Stimulated activated CD4-positive, alpha-beta T cell treated with anti-CD3 and anti-CD28 coated beads, TNF-alpha, amount 100 ng/mL, for 24 hours (primary cell): ENCODE measurements at regions not wholly inside any gene's neighbourhood (a gene's known extent, or its start where the extent isn't known, plus 50 kb on each side); places are given as distances from the start of the nearest gene placed in this dataset.
"Not testable (repeated sequence)": the region's sequence is repeated elsewhere in the genome, so short reads cannot be mapped to it uniquely, and the experiment has no call there.

Source experiments
- DNase-seq, 3 experiments: peaks; one replicate each; pipeline ENCODE4 v3.0.0-alpha.2; 2020; ENCODE audit warnings: low read depth in 3 of 3

GRCh38 chr12:68425998-68426397 is 93.8 kb upstream of the MDM1 start:
- DNase-seq, result no peak

DNA sequence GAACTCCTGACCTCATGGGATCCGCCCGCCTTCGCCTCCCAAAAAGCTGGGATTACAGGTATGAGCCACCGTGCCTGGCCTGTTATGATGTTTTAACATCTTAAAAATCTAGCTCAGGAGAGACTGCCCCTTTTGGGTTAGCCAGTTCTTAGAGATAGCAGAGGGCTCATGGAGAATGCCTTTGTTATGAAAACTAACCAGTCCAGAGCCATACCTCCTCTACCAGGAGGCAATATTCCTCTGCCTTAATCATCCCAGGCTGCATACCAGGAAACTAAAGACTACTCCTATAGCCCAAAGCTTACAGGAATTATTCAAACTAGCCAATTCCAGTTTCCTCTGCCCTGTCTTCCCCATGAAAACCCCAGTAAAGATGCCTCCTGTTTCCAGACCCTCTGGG is 96.0 kb upstream of the MDM1 start:
- no peak for DNase-seq

- no peak for DNase-seq
Measured at GRCh38 chr12:68428724-68429501, 96.8 kb upstream of the MDM1 start.

- no peak for DNase-seq
Measured at GRCh38 chr12:68429696-68430095, 97.5 kb upstream of the MDM1 start.

GRCh38 chr12:68431786-68432185 is 99.6 kb upstream of the MDM1 start:
- DNase-seq, result no peak

GRCh38 chr12:68432622-68433021 is 100.5 kb upstream of the MDM1 start:
- DNase-seq, result no peak

DNA sequence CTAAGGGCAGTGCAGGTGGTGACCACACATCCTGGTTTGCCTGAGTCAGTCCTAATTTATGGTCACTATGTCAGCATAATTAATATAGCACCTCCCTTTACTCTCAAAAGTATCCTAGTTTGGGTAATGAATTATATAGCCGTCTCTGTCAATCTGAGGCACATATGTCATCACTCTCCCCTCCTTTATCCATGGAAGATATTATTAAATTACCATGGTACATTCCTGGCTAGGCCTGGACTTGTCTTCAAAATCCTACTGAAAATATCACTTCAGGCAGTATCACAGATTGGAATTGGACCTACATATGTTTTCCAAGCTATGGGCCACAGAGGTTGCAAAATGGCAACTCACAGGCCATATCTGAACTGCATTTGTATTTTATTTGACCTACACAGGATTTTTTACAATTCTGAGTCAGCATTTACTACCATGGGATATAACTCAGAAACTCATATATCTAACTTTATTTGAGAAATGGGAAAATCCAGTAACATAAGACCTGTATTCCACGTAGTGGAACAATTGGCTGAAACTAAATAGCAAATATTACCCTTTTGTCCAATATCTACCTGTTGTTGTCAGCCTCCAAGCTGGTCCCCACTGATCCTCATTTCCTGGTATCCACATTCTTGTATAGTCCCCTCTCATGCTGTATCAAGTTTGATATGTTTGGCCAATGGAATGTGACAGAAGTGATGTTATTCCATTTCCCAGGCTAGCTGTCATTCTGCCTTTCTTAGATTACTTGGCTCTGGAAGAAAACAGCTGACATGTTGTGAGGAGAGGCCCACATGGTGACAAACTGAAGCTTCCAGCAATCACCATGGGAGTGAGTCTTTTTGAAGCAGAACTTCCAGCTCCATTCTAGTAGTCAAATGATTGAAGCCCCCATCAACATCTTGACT is 102.5 kb upstream of the MDM1 start:
- no peak for DNase-seq

DNA sequence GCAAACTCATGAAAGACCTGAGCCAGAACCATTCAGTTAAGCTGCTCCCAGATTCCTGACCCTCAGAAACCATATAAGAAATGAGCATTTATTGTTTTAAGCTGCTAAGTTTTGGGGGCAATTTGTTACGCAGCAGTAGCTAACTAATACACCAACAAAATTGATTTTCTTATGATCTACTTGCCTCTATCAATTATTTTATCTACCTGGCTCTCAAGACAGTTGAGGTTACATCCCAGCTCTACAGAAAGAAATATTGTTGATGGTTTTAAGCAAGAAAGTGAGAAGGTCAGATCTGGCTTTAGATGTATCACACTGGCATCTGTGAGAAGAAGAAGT is 103.1 kb upstream of the MDM1 start:
- DNase-seq, result no peak

- DNase-seq, result no peak
Measured at GRCh38 chr12:68435816-68436215, 103.7 kb upstream of the MDM1 start.

DNA sequence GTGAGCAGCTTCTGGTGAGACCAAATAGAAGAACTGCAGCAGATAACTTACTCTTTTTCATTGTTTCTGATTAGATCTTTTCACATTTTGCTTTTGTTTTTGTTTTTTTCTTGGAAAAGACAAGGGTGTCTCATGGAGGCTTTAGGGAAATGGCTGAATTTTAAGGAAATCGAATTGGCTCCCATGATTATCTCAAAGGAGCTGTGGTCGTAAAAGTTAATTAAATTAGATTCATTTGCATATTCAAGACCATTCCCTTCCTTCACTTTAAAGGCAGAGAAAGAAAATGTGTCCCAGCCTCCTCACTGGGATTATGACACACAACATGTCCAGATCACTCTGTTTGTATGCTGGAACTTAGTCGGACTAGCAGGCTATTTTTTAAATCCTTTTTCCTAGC is 106.4 kb upstream of the MDM1 start:
- DNase-seq, result no peak

DNA sequence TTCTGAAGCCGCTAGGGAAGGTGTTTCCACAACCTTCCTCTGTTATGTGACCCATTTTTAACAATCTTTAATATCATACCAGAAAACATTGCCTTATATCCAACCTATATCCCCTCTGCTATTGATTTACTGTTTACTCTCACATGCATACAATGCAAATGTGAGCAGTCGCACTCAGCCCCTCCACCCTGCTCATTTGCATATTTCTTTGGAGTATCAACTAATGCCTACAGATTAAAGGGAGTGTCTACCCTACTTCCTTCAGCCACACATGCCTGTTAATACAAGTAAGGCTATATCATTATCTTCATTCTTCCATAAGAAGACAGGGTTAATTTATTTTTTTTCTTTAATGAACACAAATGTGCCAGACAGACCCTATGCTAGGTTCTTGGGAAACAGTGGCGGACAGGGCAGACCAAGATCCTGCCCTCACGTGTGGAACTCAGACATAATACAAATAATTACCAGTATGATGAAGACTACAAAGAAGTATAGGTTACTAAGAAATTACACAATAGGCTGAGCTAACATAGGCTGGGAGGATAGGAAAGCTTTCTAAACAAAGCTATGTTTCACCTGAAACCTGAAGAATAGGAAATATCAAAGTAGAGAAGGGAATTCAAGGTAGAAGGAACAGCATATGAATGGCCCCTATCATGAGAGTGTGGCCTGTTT is 107.3 kb upstream of the MDM1 start:
- DNase-seq, result no peak

DNA sequence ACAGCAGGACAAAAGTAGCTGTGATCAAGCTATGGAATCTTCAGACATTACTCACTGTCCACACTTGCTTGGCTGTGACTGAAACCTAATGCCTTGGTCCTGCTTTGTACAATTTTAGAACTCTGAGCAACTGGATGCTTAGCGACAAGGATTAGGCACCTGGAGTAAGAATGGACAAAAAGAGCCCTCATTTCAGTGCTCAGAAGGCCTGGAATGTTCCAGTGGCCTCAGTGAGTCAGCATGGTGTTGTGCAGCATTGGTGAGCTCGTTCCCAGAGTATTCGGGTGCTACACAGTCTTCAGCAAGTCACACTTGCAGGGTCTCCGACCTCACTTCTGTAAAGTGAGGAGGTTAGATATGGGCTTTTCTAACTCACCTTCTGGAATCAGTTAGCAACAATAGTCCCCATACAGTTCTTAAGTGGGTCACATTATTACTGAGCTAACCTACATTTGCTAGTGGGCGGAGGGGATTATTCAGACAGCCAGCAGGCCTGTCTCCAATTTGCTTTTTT is 108.0 kb upstream of the MDM1 start:
- DNase-seq, result no peak

DNA sequence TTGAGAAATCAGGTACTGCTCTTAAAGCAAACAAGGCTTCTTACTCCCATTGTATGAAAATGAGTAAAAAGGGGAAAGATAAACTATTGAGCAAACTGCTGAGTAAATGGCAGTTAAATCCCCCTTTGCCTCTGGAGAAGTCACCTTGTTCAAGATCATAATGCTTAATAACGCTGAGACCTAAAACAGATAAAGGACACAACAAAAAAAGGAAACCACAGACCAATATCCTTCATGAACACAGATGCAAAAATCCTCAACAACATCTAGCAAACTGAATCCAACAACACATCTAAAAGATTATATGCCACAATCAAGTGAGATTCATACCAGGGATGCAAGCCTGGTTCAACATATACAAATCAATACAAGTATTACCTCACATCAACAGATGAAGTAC is 109.0 kb upstream of the MDM1 start:
- no peak for DNase-seq

DNA sequence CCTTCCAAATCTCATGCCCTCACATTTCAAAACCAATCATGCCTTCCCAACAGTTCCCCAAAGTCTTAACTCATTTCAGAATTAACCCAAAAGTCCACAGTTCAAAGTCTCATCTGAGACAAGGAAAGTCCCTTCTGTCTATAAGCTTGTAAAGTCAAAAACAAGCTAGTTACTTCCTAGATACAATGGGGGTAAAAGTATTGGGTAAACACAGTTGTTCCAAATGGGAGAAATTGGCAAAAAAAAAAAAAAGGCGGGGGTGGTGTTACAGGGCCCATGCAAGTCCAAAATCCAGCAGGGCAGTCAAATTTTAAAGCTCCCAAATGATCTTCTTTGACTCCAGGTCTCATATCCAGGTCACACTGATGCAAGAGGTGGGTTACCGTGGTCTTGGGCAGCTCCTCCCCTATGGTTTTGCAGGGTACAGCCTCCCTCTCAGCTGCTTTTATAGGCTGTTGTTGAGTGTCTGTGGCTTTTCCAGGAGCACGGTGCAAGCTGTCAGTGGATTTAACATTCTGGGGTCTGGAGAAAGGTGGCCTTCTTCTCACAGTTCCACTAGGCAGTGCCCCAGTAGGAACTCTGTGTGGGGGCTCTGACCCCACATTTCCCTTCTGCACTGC is 110.3 kb upstream of the MDM1 start:
- not testable (repeated sequence) for DNase-seq

- not testable (repeated sequence) for DNase-seq
Measured at GRCh38 chr12:68443695-68444094, 111.5 kb upstream of the MDM1 start.

GRCh38 chr12:68445824-68446223 is 113.7 kb upstream of the MDM1 start:
- DNase-seq, result no peak

DNA sequence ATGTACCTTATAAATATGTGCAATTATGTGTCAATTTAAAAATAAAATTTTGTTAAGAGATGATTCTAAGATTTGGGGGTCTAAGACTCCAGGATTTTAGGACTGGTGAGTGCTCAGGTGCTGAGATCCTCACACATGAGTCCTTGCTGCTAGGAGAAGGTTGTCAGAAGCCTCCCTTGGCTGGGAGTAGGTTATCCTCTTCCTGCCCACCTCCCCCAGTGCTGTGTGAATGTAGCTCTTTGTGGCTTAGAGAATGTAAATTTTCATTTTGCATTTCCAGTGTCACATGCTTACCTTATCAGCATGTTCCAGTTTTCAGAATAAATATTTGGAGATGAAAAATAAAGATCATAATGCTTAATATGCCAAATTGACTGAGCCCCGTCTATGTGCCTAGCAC is 114.2 kb upstream of the MDM1 start:
- DNase-seq, result no peak

- DNase-seq, result no peak
Measured at GRCh38 chr12:68446901-68447796, 115.0 kb upstream of the MDM1 start.

DNA sequence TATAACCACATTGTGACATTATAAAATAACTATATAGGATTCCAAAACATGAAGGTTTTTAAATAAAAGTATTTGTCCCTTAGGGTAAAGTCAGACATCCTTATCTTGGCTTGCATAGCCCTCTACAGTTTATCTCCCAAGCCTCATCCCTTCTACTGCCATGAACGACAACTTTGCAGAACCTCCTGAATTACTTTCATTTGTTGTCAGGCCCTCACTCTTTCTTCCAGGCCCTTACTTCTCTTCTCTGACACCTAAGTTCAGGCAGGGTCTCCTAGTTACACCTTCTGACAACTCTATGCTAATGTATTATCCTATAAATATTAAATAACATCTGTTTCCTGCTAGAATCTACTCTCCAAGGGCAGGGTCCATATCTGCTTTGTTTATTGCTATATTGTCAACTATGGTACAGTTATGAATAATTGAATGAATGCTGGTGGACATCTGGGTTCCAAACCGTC is 115.7 kb upstream of the MDM1 start:
- DNase-seq, result no peak

- no peak for DNase-seq
Measured at GRCh38 chr12:68449196-68449595, 117.0 kb upstream of the MDM1 start.

DNA sequence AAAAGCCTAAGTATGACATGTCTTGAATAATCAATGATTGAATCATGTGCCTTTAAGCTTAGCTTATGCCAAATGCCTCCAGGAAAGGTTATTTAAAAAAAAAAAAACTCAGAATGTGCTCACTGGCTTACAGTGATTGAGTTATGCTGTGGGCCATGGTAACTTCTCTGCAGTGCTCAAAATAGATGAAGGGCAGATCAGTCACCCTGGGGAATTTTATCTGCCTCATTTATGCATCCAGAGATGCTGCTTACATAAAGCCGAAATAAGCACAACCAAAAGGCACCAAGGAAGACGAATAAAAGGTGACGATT is 118.7 kb upstream of the MDM1 start:
- DNase-seq, result peak in 1 of 3 experiments; percentile 9
